ENCODE measurements at regions not wholly inside any gene's neighbourhood (a gene's known extent, or its start where the extent isn't known, plus 50 kb on each side); places are given as distances from the start of the nearest gene placed in this dataset.
"Not testable (repeated sequence)": the region's sequence is repeated elsewhere in the genome, so short reads cannot be mapped to it uniquely, and the experiment has no call there.

- not testable (repeated sequence) for TF ChIP-seq CTCF, POLR2A (IDR thresholded peaks at IDR 0.05)
Measured at GRCh38 chr3:20618621-20619020, 432.6 kb upstream of the SGO1 start.
